ENCODE measurements at regions not wholly inside any gene's neighbourhood (a gene's known extent, or its start where the extent isn't known, plus 50 kb on each side); places are given as distances from the start of the nearest gene placed in this dataset.
A peak's percentile ranks its signal among the peaks of the same experiment; 100 is the strongest.

GRCh38 chr11:33574331-33574730, 126.3 kb downstream of the C11orf91 start:
- no peaks in the 10 kb centered on the region for H3K9me3 ChIP-seq (replicated peaks in 1 of 3)
- no peaks in the 10 kb centered on the region for H3K36me3 ChIP-seq (replicated peaks in 1 of 2)
- WGBS, 4 donors: 79 to 91% (median 85%) methylated on average over 7 of the region's 7 CpGs
- no peak overlapping the region for H3K27ac ChIP-seq
- no peaks in the 10 kb centered on the region for H3K27me3 ChIP-seq
- H3K4me1 ChIP-seq (replicated peaks in 1 of 2): no peaks in the 10 kb centered on the region
- H3K4me3 ChIP-seq: no peak overlapping the region
- no peak for DNase-seq
- TF ChIP-seq, protein P1, sequence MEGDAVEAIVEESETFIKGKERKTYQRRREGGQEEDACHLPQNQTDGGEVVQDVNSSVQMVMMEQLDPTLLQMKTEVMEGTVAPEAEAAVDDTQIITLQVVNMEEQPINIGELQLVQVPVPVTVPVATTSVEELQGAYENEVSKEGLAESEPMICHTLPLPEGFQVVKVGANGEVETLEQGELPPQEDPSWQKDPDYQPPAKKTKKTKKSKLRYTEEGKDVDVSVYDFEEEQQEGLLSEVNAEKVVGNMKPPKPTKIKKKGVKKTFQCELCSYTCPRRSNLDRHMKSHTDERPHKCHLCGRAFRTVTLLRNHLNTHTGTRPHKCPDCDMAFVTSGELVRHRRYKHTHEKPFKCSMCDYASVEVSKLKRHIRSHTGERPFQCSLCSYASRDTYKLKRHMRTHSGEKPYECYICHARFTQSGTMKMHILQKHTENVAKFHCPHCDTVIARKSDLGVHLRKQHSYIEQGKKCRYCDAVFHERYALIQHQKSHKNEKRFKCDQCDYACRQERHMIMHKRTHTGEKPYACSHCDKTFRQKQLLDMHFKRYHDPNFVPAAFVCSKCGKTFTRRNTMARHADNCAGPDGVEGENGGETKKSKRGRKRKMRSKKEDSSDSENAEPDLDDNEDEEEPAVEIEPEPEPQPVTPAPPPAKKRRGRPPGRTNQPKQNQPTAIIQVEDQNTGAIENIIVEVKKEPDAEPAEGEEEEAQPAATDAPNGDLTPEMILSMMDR (IDR thresholded peaks at IDR 0.05): no peak
- TF ChIP-seq POLR2A (IDR thresholded peaks at IDR 0.05): no peak
- intact Hi-C loops (cut with DNase I): no loop called here

GRCh38 chr11:33569333-33569732, 131.3 kb downstream of the C11orf91 start:
- DNase-seq: no peak
- H3K27me3 ChIP-seq: no peaks in the 10 kb centered on the region
- H3K4me3 ChIP-seq: no peak overlapping the region
- H3K36me3 ChIP-seq (replicated peaks in 1 of 2): no peaks in the 10 kb centered on the region
- intact Hi-C loops (cut with DNase I): no loop called here
- H3K27ac ChIP-seq: no peak overlapping the region
- H3K9me3 ChIP-seq (replicated peaks in 1 of 3): no peaks in the 10 kb centered on the region
- peaks cover 0 to 7% of the 10 kb centered on the region in 2 donors for H3K4me1 ChIP-seq (replicated peaks in 1 of 2)
- 67 to 88% (median 80%) methylated on average over 3 to 4 of the region's 4 CpGs for WGBS, 4 donors
- TF ChIP-seq, protein P1 (IDR thresholded peaks at IDR 0.05): no peak
- TF ChIP-seq POLR2A (IDR thresholded peaks at IDR 0.05): no peak

DNA sequence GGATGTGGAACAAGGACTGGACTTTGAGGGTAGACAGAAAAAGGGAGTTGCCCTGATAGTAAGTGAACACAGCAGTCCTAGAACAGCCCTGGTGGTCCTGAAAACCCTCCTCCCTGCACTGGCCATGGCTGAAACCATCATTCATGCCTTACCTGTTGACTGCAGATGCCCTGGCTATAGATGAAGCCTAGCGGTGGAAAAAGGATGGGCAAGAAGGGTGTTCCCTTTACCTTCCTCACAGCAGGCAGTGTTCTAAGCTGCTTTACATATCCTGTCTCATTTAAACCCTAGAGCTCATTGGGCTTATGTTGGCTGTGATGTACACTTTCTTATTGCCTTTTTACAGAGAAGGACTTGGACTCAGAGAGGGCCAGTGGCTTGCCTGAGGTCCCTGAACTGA, 133.6 kb downstream of the C11orf91 start:
- no peaks in the 10 kb centered on the region for H3K36me3 ChIP-seq (replicated peaks in 1 of 2)
- no peak overlapping the region for H3K4me3 ChIP-seq
- no peaks in the 10 kb centered on the region for H3K27me3 ChIP-seq
- no peak for TF ChIP-seq POLR2A (IDR thresholded peaks at IDR 0.05)
- TF ChIP-seq, protein P1 (IDR thresholded peaks at IDR 0.05): no peak
- peaks cover 0 to 7% of the 10 kb centered on the region in 2 donors for H3K4me1 ChIP-seq (replicated peaks in 1 of 2)
- WGBS, 4 donors: 90 to 100% (median 96%) methylated on average over 1 of the region's 1 CpG
- H3K9me3 ChIP-seq (replicated peaks in 1 of 3): no peaks in the 10 kb centered on the region
- no peak for DNase-seq
- intact Hi-C loops (cut with DNase I): no loop called here
- H3K27ac ChIP-seq: no peak overlapping the region

- no peak overlapping the region for H3K27ac ChIP-seq
- DNase-seq: peak in 6 of 7 donors; percentile 37 to 61 (median 49)
- intact Hi-C loops (cut with DNase I): no loop called here
- no peaks in the 10 kb centered on the region for H3K9me3 ChIP-seq (replicated peaks in 1 of 3)
- H3K4me3 ChIP-seq: no peak overlapping the region
- H3K36me3 ChIP-seq (replicated peaks in 1 of 2): no peaks in the 10 kb centered on the region
- H3K27me3 ChIP-seq: no peaks in the 10 kb centered on the region
- WGBS, 4 donors: 65 to 74% (median 68%) methylated on average over 7 of the region's 7 CpGs
- H3K4me1 ChIP-seq (replicated peaks in 1 of 2): peaks cover 0 to 7% of the 10 kb centered on the region in 2 donors
- TF ChIP-seq POLR2A (IDR thresholded peaks at IDR 0.05): no peak
- TF ChIP-seq, protein P1 (IDR thresholded peaks at IDR 0.05): no peak
Measured at GRCh38 chr11:33564856-33565453, 135.7 kb downstream of the C11orf91 start.

Data from adrenal gland (tissue), 9 donors.